Smooth muscle cell (in vitro differentiated cells): ENCODE measurements at regions not wholly inside any gene's neighbourhood (a gene's known extent, or its start where the extent isn't known, plus 50 kb on each side); places are given as distances from the start of the nearest gene placed in this dataset.

Experiments
- DNase-seq: peaks from one replicate; lab custom pipeline; 2025; ENCODE audit not compliant: unreplicated experiment; lab: John Stamatoyannopoulos, UW
- H2AFZ ChIP-seq: fragments of 200-600 bp; sonication (generic); 2 replicates; pipeline ENCODE4 v1.6.0; 2016; ENCODE audit warnings: antibody characterized with exemption, low read depth, mild to moderate bottlenecking
- H3F3A ChIP-seq: fragments of 200-600 bp; sonication (generic); 2 replicates; pipeline ENCODE4 v1.6.0; 2017; ENCODE audit warnings: antibody characterized with exemption, low read depth
- H3K27ac ChIP-seq: fragments of 200-600 bp; sonication (generic); 2 replicates; pipeline ENCODE4 v1.5.1; 2016; ENCODE audit warnings: low read depth, mild to moderate bottlenecking
- H3K27me3 ChIP-seq: fragments of 200-600 bp; sonication (generic); 2 replicates; pipeline ENCODE4 v1.6.1; 2016; ENCODE audit warnings: low read depth, mild to moderate bottlenecking
- H3K36me3 ChIP-seq: fragments of 200-600 bp; sonication (generic); 2 replicates; pipeline ENCODE4 v1.5.1; 2016; ENCODE audit warnings: low read depth
- H3K4me1 ChIP-seq: fragments of 200-600 bp; sonication (generic); 2 replicates; pipeline ENCODE4 v1.5.1; 2016; ENCODE audit warnings: low read depth
- H3K4me2 ChIP-seq: fragments of 200-600 bp; sonication (generic); 2 replicates; pipeline ENCODE4 v1.6.0; 2016; ENCODE audit warnings: mild to moderate bottlenecking
- H3K4me3 ChIP-seq: fragments of 200-600 bp; sonication (generic); 2 replicates; pipeline ENCODE4 v1.5.1; 2016; ENCODE audit warnings: mild to moderate bottlenecking
- H3K79me2 ChIP-seq: fragments of 200-600 bp; sonication (generic); 2 replicates; pipeline ENCODE4 v1.6.0; 2016; ENCODE audit warnings: low read depth, mild to moderate bottlenecking
- H3K9ac ChIP-seq: fragments of 200-600 bp; sonication (generic); 2 replicates; pipeline ENCODE4 v1.6.0; 2016; ENCODE audit warnings: low read depth
- H3K9me3 ChIP-seq: fragments of 200-600 bp; sonication (generic); replicated peaks from 2 replicates; pipeline ENCODE4 v1.5.1; 2016; ENCODE audit warnings: low read depth
- H4K20me1 ChIP-seq: fragments of 200-600 bp; sonication (generic); 2 replicates; pipeline ENCODE4 v1.6.0; 2016; ENCODE audit warnings: low read depth
- CTCF ChIP-seq: fragments of 200-600 bp; sonication (generic); IDR thresholded peaks from 2 replicates; pipeline ENCODE4 v1.5.1; 2017; ENCODE audit warnings: borderline replicate concordance, mild to moderate bottlenecking, antibody characterized with exemption; ENCODE audit not compliant: insufficient read depth, poor library complexity, severe bottlenecking
- WGBS: methylation state at CpG from one replicate; pipeline ENCODE4 v1.1.7; 2016; ENCODE audit warnings: low lambda C conversion rate; 5-methylcytosine and 5-hydroxymethylcytosine counted together

- H3K9me3 ChIP-seq: no peaks in the 10 kb centered on the region
- no peak overlapping the region for H3K4me2 ChIP-seq
- no peak overlapping the region for H3K4me3 ChIP-seq
- H3F3A ChIP-seq: no peaks in the 10 kb centered on the region
- no peak overlapping the region for H2AFZ ChIP-seq
- H3K27me3 ChIP-seq: no peaks in the 10 kb centered on the region
- H3K36me3 ChIP-seq: no peaks in the 10 kb centered on the region
- H3K4me1 ChIP-seq: no peaks in the 10 kb centered on the region
- H3K27ac ChIP-seq: no peak overlapping the region
- WGBS: 83% methylated on average over 7 of the region's 7 CpGs
- no peaks in the 10 kb centered on the region for H4K20me1 ChIP-seq
- no peak overlapping the region for H3K9ac ChIP-seq
- no peak for DNase-seq
- no peaks in the 10 kb centered on the region for H3K79me2 ChIP-seq
- no peak for TF ChIP-seq CTCF
Measured at GRCh38 chr19:13712767-13713201, 51.5 kb upstream of the MRI1 start.

GRCh38 chr19:13707915-13708314 lies 56.4 kb upstream of the MRI1 start:
- H3K27ac ChIP-seq: no peak overlapping the region
- no peaks in the 10 kb centered on the region for H3K36me3 ChIP-seq
- H3K4me3 ChIP-seq: no peak overlapping the region
- no peak for TF ChIP-seq CTCF
- H3K9ac ChIP-seq: no peak overlapping the region
- H3K4me1 ChIP-seq: no peaks in the 10 kb centered on the region
- no peaks in the 10 kb centered on the region for H3K27me3 ChIP-seq
- no peaks in the 10 kb centered on the region for H3F3A ChIP-seq
- no peaks in the 10 kb centered on the region for H3K79me2 ChIP-seq
- no peak overlapping the region for H3K4me2 ChIP-seq
- H3K9me3 ChIP-seq: no peaks in the 10 kb centered on the region
- H4K20me1 ChIP-seq: no peaks in the 10 kb centered on the region
- no peak for DNase-seq
- no peak overlapping the region for H2AFZ ChIP-seq
- 91% methylated on average over 4 of the region's 4 CpGs for WGBS

- Histone ChIP-seq H3K9ac (no peak overlapping the region), H3K27ac (no peak overlapping the region), H3K36me3 (no peaks in the 10 kb centered on the region), H4K20me1 (no peaks in the 10 kb centered on the region), H2AFZ (no peak overlapping the region), H3F3A (no peaks in the 10 kb centered on the region), H3K4me2 (no peak overlapping the region), H3K4me1 (no peaks in the 10 kb centered on the region), H3K79me2 (no peaks in the 10 kb centered on the region), H3K27me3 (no peaks in the 10 kb centered on the region), H3K9me3 (no peaks in the 10 kb centered on the region), H3K4me3 (no peak overlapping the region)
- no peak for TF ChIP-seq CTCF
- no peak for DNase-seq
- 91% methylated on average over 5 of the region's 5 CpGs for WGBS
Measured at GRCh38 chr19:13705928-13706447, 58.3 kb upstream of the MRI1 start.

- no peak overlapping the region for H3K4me2 ChIP-seq
- no peaks in the 10 kb centered on the region for H3K36me3 ChIP-seq
- H3K9me3 ChIP-seq: no peaks in the 10 kb centered on the region
- H3K27me3 ChIP-seq: no peaks in the 10 kb centered on the region
- H3K4me1 ChIP-seq: no peaks in the 10 kb centered on the region
- no peak overlapping the region for H3K27ac ChIP-seq
- no peak for TF ChIP-seq CTCF
- no peak for DNase-seq
- 91% methylated on average over 2 of the region's 2 CpGs for WGBS
- H4K20me1 ChIP-seq: no peaks in the 10 kb centered on the region
- no peaks in the 10 kb centered on the region for H3F3A ChIP-seq
- H3K4me3 ChIP-seq: no peak overlapping the region
- no peaks in the 10 kb centered on the region for H3K79me2 ChIP-seq
- H3K9ac ChIP-seq: no peak overlapping the region
- H2AFZ ChIP-seq: no peak overlapping the region
Measured at GRCh38 chr19:13705201-13705600, 59.1 kb upstream of the MRI1 start.
